ENCODE measurements at regions not wholly inside any gene's neighbourhood (a gene's known extent, or its start where the extent isn't known, plus 50 kb on each side); places are given as distances from the start of the nearest gene placed in this dataset.
"Not testable (repeated sequence)": the region's sequence is repeated elsewhere in the genome, so short reads cannot be mapped to it uniquely, and the experiment has no call there.

DNA sequence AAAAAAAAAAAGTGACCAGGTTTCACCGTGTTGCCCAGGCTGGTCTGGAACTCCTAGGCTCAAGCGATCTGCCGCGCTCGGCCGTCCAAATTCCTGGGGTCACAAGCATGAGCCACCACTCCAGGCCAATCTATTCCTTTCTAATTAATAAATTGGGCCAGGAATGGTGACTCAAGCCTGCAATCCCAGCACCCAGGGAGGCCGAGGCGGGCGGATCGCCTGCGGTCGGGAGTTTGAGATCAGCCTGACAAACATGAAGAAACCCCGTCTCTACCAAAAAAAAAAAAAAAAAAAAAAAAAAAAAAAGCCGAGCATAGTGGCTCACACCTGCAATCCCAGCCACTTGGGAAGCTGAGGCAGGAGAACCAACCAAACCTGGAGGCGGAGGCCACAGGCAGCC lies 100.0 kb upstream of the FAN1 start:
- H3K4me3 ChIP-seq; H3K9me3 ChIP-seq; DNase-seq; H3K4me1 ChIP-seq; H3K27ac ChIP-seq; H3K36me3 ChIP-seq; H3K27me3 ChIP-seq; intact Hi-C loops (cut with DNase I; ENCODE audit: low total_unique reads): not testable (repeated sequence)
- WGBS, 5 donors: 89 to 95% (median 92%) methylated on average over 14 to 15 of the region's 15 CpGs

DNA sequence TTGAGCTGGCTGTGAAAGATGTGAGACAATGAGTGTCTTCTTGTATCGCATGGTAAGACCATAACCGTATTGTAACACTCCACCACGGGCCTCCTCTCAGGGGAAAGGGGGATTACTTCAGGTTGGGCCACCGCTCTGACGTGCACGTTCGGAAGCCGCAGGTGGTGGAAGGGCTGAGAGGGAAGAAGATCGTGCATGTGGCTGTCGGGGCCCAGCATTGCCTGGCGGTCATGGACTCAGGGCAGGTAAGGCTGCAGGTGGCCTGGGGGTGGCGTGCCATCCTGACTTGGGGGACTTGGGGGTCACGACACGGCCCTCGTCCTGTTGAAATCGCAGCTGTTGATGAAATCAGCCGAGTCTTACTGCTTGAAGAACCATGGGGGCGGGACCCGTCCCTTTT lies 87.3 kb upstream of the FAN1 start:
- H3K9me3 ChIP-seq: no peaks in the 10 kb centered on the region
- no peak for DNase-seq
- intact Hi-C loops (cut with DNase I; ENCODE audit: low total_unique reads): no loop called here
- H3K27me3 ChIP-seq: no peaks in the 10 kb centered on the region
- TF ChIP-seq EP300 (IDR thresholded peaks at IDR 0.05) (no peak), POLR2A (IDR thresholded peaks at IDR 0.05) (no peak), POLR2AphosphoS5 (IDR thresholded peaks at IDR 0.05) (no peak), CTCF (IDR thresholded peaks at IDR 0.05) (no peak)
- H3K4me1 ChIP-seq: no peaks in the 10 kb centered on the region
- WGBS, 5 donors: 83 to 87% (median 86%) methylated on average over 19 of the region's 19 CpGs
- H3K4me3 ChIP-seq: no peak overlapping the region
- no peak overlapping the region for H3K27ac ChIP-seq
- no peaks in the 10 kb centered on the region for H3K36me3 ChIP-seq

DNA sequence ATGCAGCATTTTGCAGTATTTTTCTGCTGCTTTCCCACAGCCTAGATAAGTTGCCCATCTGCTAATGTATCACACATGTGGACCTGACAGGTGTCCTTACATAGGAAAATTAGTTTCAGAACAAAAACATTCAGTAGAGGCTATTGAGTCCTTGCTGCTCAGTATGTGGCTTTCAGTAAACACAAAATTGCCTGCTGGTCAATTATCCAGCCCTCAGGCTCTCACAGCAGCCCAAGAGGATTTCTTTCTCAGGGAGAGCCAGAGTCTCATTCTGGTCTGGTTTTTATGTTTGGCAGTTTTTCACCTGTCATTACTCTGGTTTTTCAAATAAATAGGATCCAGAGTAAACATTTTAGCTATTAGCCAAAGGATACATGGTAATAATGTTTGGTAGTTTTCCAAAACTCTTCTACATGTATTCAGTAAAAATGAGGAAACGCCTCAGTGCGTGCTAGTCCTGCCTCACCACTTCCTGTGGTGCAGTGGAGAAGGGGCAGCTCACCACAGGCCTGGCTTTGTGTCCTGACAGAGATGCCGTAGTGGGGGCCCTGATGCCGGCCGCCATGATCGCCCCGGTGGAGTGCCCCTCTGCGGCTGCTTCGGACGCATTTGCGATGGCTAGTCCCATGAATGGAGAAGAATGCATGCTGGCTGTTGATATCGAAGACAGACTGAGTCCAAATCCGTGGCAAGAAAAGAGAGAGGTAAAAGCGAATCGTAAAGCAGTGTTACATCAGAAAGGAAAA lies 80.5 kb upstream of the FAN1 start:
- H3K27me3 ChIP-seq; intact Hi-C loops (cut with DNase I; ENCODE audit: low total_unique reads); H3K36me3 ChIP-seq; H3K4me1 ChIP-seq; H3K27ac ChIP-seq; H3K9me3 ChIP-seq; DNase-seq: not testable (repeated sequence)
- peak overlapping the region in 2 of 4 donors; percentile 9 to 13 for H3K4me3 ChIP-seq
- WGBS, 5 donors: 78 to 86% (median 82%) methylated on average over 14 to 15 of the region's 15 CpGs

GRCh38 chr15:30824518-30825195 lies 79.1 kb upstream of the FAN1 start:
- Histone ChIP-seq H3K4me1 (no peaks in the 10 kb centered on the region), H3K9me3 (no peaks in the 10 kb centered on the region), H3K27ac (no peak overlapping the region), H3K4me3 (no peak overlapping the region), H3K36me3 (no peaks in the 10 kb centered on the region), H3K27me3 (no peaks in the 10 kb centered on the region)
- no peak for DNase-seq
- intact Hi-C loops (cut with DNase I; ENCODE audit: low total_unique reads): no loop called here
- WGBS, 5 donors: 53 to 60% (median 59%) methylated on average over 14 of the region's 14 CpGs
- no peak for TF ChIP-seq POLR2A (IDR thresholded peaks at IDR 0.05)

DNA sequence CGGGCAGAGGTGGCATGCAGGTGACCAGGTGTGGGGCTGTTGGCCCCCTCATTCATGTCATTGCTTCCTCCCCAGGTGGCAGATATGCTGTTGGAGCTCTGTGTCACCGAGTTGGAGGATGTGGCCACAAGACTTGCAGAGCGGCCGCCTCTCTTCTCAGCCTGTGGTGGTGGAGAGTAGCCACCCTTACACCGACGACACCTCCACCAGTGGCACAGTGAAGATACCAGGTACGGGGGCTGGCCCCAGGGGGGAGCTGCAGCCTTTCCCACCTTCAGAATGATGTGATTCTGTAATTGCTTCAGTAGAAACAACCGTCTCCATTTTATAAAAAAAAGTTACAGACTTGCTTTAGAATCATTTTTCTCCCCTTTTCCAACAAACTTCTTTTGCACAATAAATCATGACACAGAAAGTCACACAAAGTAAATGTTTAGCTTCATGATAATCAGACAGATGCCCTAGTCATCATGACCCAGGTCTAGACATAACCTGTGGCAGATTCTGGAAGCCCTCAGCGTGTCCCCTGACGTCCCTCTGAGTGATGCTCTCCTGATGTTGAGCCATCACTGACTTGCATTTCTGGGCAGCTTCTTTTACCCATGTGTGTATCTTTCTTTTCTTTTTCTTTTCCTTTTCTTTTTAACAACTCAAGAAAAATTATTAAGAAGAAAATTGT lies 76.0 kb upstream of the FAN1 start:
- intact Hi-C loops (cut with DNase I; ENCODE audit: low total_unique reads): no loop called here
- Histone ChIP-seq H3K36me3 (no peaks in the 10 kb centered on the region), H3K4me1 (no peaks in the 10 kb centered on the region), H3K9me3 (no peaks in the 10 kb centered on the region), H3K27ac (no peak overlapping the region), H3K4me3 (no peak overlapping the region), H3K27me3 (no peaks in the 10 kb centered on the region)
- TF ChIP-seq POLR2A (IDR thresholded peaks at IDR 0.05): no peak
- no peak for TF ChIP-seq EP300 (IDR thresholded peaks at IDR 0.05)
- TF ChIP-seq CTCF (IDR thresholded peaks at IDR 0.05): no peak
- TF ChIP-seq POLR2AphosphoS5 (IDR thresholded peaks at IDR 0.05): no peak
- no peak for DNase-seq
- 61 to 83% (median 77%) methylated on average over 10 of the region's 10 CpGs for WGBS, 5 donors

GRCh38 chr15:30828304-30828639 lies 75.4 kb upstream of the FAN1 start:
- WGBS, 5 donors: 14 to 38% (median 32%) methylated on average over 4 to 8 of the region's 8 CpGs
- H3K4me1 ChIP-seq; H3K27me3 ChIP-seq; H3K36me3 ChIP-seq; H3K9me3 ChIP-seq; H3K4me3 ChIP-seq; H3K27ac ChIP-seq; intact Hi-C loops (cut with DNase I; ENCODE audit: low total_unique reads): not testable (repeated sequence)
- peak in 1 of 2 donors; percentile 13 for DNase-seq

Measured in stomach (tissue), 8 donors.